ENCODE measurements at regions not wholly inside any gene's neighbourhood (a gene's known extent, or its start where the extent isn't known, plus 50 kb on each side); places are given as distances from the start of the nearest gene placed in this dataset.

DNA sequence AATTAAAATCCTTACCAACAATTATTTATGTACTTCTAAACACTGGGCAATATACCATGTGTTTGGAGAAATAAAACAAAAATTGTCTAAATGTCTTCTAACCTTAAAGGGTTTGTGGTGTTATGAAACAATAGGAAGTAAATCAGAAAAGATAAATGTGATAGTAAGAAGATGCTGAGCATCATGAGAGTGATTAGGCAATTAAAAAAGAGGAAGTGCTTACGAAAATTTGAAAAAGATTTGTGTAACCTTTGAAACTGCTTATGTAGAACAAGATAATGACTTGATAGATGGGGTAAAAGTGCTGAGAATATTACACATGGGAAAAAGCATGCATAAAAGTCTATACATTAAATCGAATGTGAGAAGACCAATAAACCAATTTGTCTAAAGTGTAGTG is 573.4 kb upstream of the CNTNAP2 start:
- no peaks in the 10 kb centered on the region for H3K79me2 ChIP-seq (ENCODE audit: control insufficient read depth, insufficient read depth, low read length)
- FAIRE-seq (no peak), ATAC-seq (no peak), DNase-seq (ENCODE audit: low read depth, low spot score) (no peak)
- RAD21 ChIA-PET (ENCODE audit: unreplicated experiment): no interaction called here
- in situ Hi-C loops (cut with MboI) (no loop called here), intact Hi-C loops (cut with micrococcal nuclease; ENCODE audit: unreplicated experiment) (no loop called here)
- CTCF ChIA-PET: no interaction called here
- TF ChIP-seq SPI1 (IDR thresholded peaks at IDR 0.05; ENCODE audit: borderline replicate concordance, insufficient read depth, low read depth, low read length) (peak; percentile 60; the same call in 1 of the 2 replicates), ZNF207 (IDR thresholded peaks at IDR 0.05; ENCODE audit: borderline replicate concordance) (no peak), MTA2 (IDR thresholded peaks at IDR 0.05; ENCODE audit: low read depth) (0 out of 2 replicates have a peak, but pooled peaks have one; percentile 11)
- no peak overlapping the region for H3K4me2 ChIP-seq (ENCODE audit: control insufficient read depth, insufficient read depth)
- H3K4me1 ChIP-seq (ENCODE audit: control insufficient read depth, insufficient read depth, low read length): no peaks in the 10 kb centered on the region
- BruUV-seq (replicated peaks): no TSS peak
- no peaks in the 10 kb centered on the region for H4K20me1 ChIP-seq (ENCODE audit: control insufficient read depth, insufficient read depth)
- no peak overlapping the region for H3K9ac ChIP-seq (ENCODE audit: control insufficient read depth, insufficient read depth, low read length)
- no peaks in the 10 kb centered on the region for H3K27me3 ChIP-seq (replicated peaks in 1 of 2; ENCODE audit: control insufficient read depth in 2 of 2, insufficient read depth in 2 of 2, low read length in 1 of 2)
- POLR2A ChIA-PET: no interaction called here
- WGBS (ENCODE audit: insufficient coverage, insufficient replicate concordance, low lambda C conversion rate, missing lambda C conversion rate): 0% methylated on average over 2 of the region's 2 CpGs
- SMC1A ChIA-PET (ENCODE audit: uncharacterized antibody, unreplicated experiment): no interaction called here
- no peak overlapping the region for H3K4me3 ChIP-seq
- no peaks in the 10 kb centered on the region for H3K9me3 ChIP-seq (replicated peaks; ENCODE audit: control insufficient read depth, insufficient read depth, low read length)
- no peaks in the 10 kb centered on the region for H3K36me3 ChIP-seq (ENCODE audit: control insufficient read depth in 2 of 2, insufficient read depth in 2 of 2, low read length in 1 of 2)
- no peak overlapping the region for H2AFZ ChIP-seq (ENCODE audit: control insufficient read depth, low read depth, low read length)
- H3K27ac ChIP-seq (ENCODE audit: control insufficient read depth, insufficient read depth): no peak overlapping the region

- WGBS (ENCODE audit: insufficient coverage, insufficient replicate concordance, low lambda C conversion rate, missing lambda C conversion rate): 19% methylated on average over 2 of the region's 2 CpGs
- in situ Hi-C loops (cut with MboI): no loop called here
- H3K36me3 ChIP-seq (ENCODE audit: control insufficient read depth in 2 of 2, insufficient read depth in 2 of 2, low read length in 1 of 2): no peaks in the 10 kb centered on the region
- TF ChIP-seq CBFB (IDR thresholded peaks at IDR 0.05; ENCODE audit: low read depth) (no peak), SUZ12 (IDR thresholded peaks at IDR 0.05; ENCODE audit: unreplicated experiment) (no peak), EZH2 (IDR thresholded peaks at IDR 0.05; ENCODE audit: borderline replicate concordance, control insufficient read depth, low read depth, low read length) (no peak), SRF (IDR thresholded peaks at IDR 0.05; ENCODE audit: low read depth in 2 of 2, low read length in 2 of 2) (no peak), ZNF217 (IDR thresholded peaks at IDR 0.05) (no peak)
- H3K9ac ChIP-seq (ENCODE audit: control insufficient read depth, insufficient read depth, low read length): no peak overlapping the region
- no peaks in the 10 kb centered on the region for H3K4me1 ChIP-seq (ENCODE audit: control insufficient read depth, insufficient read depth, low read length)
- no peak overlapping the region for H3K4me2 ChIP-seq (ENCODE audit: control insufficient read depth, insufficient read depth)
- no peaks in the 10 kb centered on the region for H3K79me2 ChIP-seq (ENCODE audit: control insufficient read depth, insufficient read depth, low read length)
- H3K27me3 ChIP-seq (replicated peaks in 1 of 2; ENCODE audit: control insufficient read depth in 2 of 2, insufficient read depth in 2 of 2, low read length in 1 of 2): no peaks in the 10 kb centered on the region
- ChIA-PET POLR2A (no interaction called here), SMC1A (ENCODE audit: uncharacterized antibody, unreplicated experiment) (no interaction called here), RAD21 (ENCODE audit: unreplicated experiment) (no interaction called here), CTCF (no interaction called here)
- H3K27ac ChIP-seq (ENCODE audit: control insufficient read depth, insufficient read depth): no peak overlapping the region
- intact Hi-C loops (cut with micrococcal nuclease; ENCODE audit: unreplicated experiment): no loop called here
- ATAC-seq (no peak), DNase-seq (ENCODE audit: low read depth, low spot score) (no peak), FAIRE-seq (no peak)
- no TSS peak for BruUV-seq (replicated peaks)
- H4K20me1 ChIP-seq (ENCODE audit: control insufficient read depth, insufficient read depth): no peaks in the 10 kb centered on the region
- H3K9me3 ChIP-seq (replicated peaks; ENCODE audit: control insufficient read depth, insufficient read depth, low read length): no peaks in the 10 kb centered on the region
- H3K4me3 ChIP-seq: no peak overlapping the region
- no peak overlapping the region for H2AFZ ChIP-seq (ENCODE audit: control insufficient read depth, low read depth, low read length)
Observed at GRCh38 chr7:145539910-145540309, 576.7 kb upstream of the CNTNAP2 start.
